Astrocyte of the spinal cord (primary cell): ENCODE measurements at regions not wholly inside any gene's neighbourhood (a gene's known extent, or its start where the extent isn't known, plus 50 kb on each side); places are given as distances from the start of the nearest gene placed in this dataset.

ENCODE experiments used
- DNase-seq: peaks from one replicate; pipeline ENCODE4 v3.0.0; 2011; ENCODE audit warnings: low read depth, low spot score
- H3K4me3 ChIP-seq: 2 replicates; pipeline ENCODE4 v1.5.1; 2011; ENCODE audit warnings: low read depth, mild to moderate bottlenecking, low read length, moderate library complexity
- CTCF ChIP-seq: IDR thresholded peaks from 2 replicates; pipeline ENCODE4 v1.5.1; 2012; ENCODE audit warnings: low read depth, mild to moderate bottlenecking, low read length, inconsistent platforms
- in situ Hi-C: cut with HindIII; loops from 2 replicates; pipeline ENCODE4 v1.10.0; 2017; ENCODE audit warnings: low sequenced_read_pairs

- H3K4me3 ChIP-seq, result no peak overlapping the region
- no peak for TF ChIP-seq CTCF
- in situ Hi-C loops, result no loop called here
- no peak for DNase-seq
These were observed 1338.9 kb downstream of the MAT2B start for GRCh38 chr5:164844348-164844747.

- no peak overlapping the region for H3K4me3 ChIP-seq
- no peak for DNase-seq
- no peak for TF ChIP-seq CTCF
- in situ Hi-C loops, result no loop called here
These were observed 1355.5 kb downstream of the MAT2B start for GRCh38 chr5:164860896-164861295.

GRCh38 chr5:164861610-164862009 lies 1356.2 kb downstream of the MAT2B start:
- TF ChIP-seq CTCF, result no peak
- in situ Hi-C loops, result no loop called here
- no peak for DNase-seq
- H3K4me3 ChIP-seq, result no peak overlapping the region

- no peak for DNase-seq
- in situ Hi-C loops, result no loop called here
- TF ChIP-seq CTCF, result no peak
- H3K4me3 ChIP-seq, result no peak overlapping the region
These were observed 1363.3 kb downstream of the MAT2B start for GRCh38 chr5:164868761-164869160.

GRCh38 chr5:164869325-164869724 lies 1363.9 kb downstream of the MAT2B start:
- H3K4me3 ChIP-seq, result no peak overlapping the region
- no peak for TF ChIP-seq CTCF
- DNase-seq, result no peak
- in situ Hi-C loops, result no loop called here

- DNase-seq, result no peak
- H3K4me3 ChIP-seq, result no peak overlapping the region
- no peak for TF ChIP-seq CTCF
- in situ Hi-C loops, result no loop called here
These were observed 1371.4 kb downstream of the MAT2B start for GRCh38 chr5:164876793-164877192.

GRCh38 chr5:164881442-164881841 lies 1376.0 kb downstream of the MAT2B start:
- no peak for TF ChIP-seq CTCF
- DNase-seq, result no peak
- in situ Hi-C loops, result no loop called here
- H3K4me3 ChIP-seq, result no peak overlapping the region
